ENCODE measurements at regions not wholly inside any gene's neighbourhood (a gene's known extent, or its start where the extent isn't known, plus 50 kb on each side); places are given as distances from the start of the nearest gene placed in this dataset.
A peak's percentile ranks its signal among the peaks of the same experiment; 100 is the strongest.

DNA sequence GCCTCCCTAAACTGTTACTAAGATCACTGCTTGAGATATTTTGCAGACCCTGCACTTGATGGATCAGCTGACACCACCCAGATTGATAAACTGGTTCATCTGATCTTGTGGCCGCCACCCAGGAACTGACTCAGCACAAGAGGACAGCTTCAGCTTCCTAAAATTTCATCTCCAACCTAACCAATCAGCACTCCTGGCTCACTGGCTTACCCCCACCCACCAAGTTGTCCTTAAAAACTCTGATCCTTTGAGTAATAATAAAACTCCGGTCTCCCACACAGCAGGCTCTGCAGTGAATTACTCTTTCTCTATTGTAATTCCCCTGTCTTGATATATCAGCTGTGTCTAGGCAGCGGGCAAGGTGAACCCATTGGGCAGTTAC is 174.8 kb downstream of the UTP18 start:
- Histone ChIP-seq H3K27ac (ENCODE audit: low read length) (no peak overlapping the region), H3K9me3 (ENCODE audit: control insufficient read depth, low read depth, low read length) (no peaks in the 10 kb centered on the region), H3K27me3 (ENCODE audit: control insufficient read depth, insufficient read depth, low read length) (no peaks in the 10 kb centered on the region), H3K4me1 (ENCODE audit: control insufficient read depth, insufficient read depth, low read length) (no peaks in the 10 kb centered on the region), H3K36me3 (ENCODE audit: control insufficient read depth, insufficient read depth, low read length) (no peaks in the 10 kb centered on the region), H3K4me3 (ENCODE audit: low read length) (no peak overlapping the region)
- DNase-seq: no peak
- no CpG with 5 or more reads among the region's 3 CpGs for WGBS (ENCODE audit: insufficient coverage, low lambda C conversion rate)

DNA sequence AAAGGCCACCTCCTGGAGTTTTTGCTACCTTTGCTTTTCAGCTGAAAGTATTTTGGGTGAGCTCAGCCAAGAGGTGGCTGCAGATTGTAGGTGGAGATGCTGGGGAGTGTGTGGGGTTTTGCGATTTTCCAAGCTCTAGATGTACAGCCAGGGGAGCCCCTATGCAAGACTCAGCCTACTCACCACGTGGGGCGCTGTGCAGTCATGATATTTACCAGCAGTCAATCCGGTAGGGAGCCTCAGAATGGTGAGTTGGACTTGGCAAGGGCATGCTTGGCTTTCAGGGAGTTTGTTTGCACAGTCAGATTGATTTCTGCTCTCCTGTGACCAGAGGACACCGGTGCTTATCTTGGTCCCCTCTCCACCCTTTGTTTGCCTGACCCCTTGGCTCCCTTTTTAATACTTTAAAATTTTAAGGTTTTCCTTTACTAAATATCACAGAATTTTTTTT is 175.3 kb downstream of the UTP18 start:
- peak; percentile 38 to 54 for DNase-seq
- Histone ChIP-seq H3K27me3 (ENCODE audit: control insufficient read depth, insufficient read depth, low read length) (no peaks in the 10 kb centered on the region), H3K36me3 (ENCODE audit: control insufficient read depth, insufficient read depth, low read length) (no peaks in the 10 kb centered on the region), H3K4me1 (ENCODE audit: control insufficient read depth, insufficient read depth, low read length) (no peaks in the 10 kb centered on the region), H3K9me3 (ENCODE audit: control insufficient read depth, low read depth, low read length) (no peaks in the 10 kb centered on the region), H3K27ac (ENCODE audit: low read length) (no peak overlapping the region), H3K4me3 (ENCODE audit: low read length) (no peak overlapping the region)
- 20% methylated on average over 1 of the region's 5 CpGs for WGBS (ENCODE audit: insufficient coverage, low lambda C conversion rate)

DNA sequence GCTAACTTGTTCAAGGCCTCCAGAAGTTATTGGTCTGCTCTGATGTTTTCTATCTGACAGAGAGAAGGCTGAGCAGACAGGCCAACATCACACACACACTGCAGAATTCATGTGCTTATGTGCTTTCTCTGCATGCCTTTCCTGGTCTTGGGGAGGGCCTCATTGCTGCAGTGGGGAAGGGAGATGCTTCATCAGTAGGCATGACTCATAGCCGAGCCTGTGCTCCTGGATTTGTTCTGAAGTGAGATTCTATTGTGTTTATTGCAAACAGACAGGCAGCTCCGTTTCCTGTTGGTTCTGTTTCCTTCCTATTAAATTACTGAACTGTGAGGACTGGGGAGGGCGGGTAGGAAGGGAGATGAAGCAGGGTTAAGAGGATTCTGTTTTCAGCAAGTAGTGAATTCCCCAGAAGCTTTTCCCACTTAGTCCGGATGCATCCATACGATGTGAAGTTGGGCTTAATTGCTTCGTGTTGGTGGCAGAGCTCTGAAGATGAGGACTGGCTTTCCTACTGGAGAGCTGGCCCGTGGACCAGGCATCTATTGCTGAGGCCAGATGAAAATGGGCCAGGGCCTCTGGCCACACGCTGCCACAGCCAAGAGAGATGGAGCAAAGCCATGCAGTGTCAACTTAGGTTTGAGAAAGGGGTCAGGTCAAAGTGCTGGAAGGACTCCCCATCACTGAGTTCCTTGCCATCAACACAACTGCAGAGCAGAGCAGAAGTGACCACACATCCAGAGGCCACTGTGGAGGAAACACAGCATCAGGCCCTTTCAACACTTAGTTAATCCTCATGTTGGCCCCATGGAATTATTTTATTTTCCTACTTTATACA is 179.3 kb downstream of the UTP18 start:
- peak in 1 of 2 donors; percentile 20 for DNase-seq
- WGBS (ENCODE audit: insufficient coverage, low lambda C conversion rate): 80% methylated on average over 1 of the region's 8 CpGs

DNA sequence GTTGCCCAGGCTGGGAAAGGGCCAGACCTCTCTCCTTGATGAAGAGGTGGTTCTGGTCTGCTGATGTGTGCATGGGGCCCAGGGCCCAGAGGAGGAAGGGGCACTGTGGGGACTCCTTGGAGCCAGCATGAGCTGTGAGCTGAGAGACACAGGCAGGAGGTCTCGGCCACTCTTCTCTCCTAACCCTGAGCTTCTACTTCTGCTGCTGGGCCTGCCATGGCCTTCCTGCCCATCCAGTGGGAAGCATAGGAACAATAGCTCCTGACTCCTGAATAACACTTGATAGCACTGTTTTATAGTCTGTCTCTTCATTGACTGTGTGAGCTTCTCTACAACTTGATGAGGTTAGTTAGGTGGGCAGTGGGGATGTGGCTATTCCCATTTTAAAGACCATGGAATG is 181.1 kb downstream of the UTP18 start:
- Histone ChIP-seq H3K4me1 (ENCODE audit: control insufficient read depth, insufficient read depth, low read length) (peaks cover 3% of the 10 kb centered on the region), H3K27me3 (ENCODE audit: control insufficient read depth, insufficient read depth, low read length) (no peaks in the 10 kb centered on the region), H3K9me3 (ENCODE audit: control insufficient read depth, low read depth, low read length) (no peaks in the 10 kb centered on the region), H3K36me3 (ENCODE audit: control insufficient read depth, insufficient read depth, low read length) (no peaks in the 10 kb centered on the region), H3K27ac (ENCODE audit: low read length) (no peak overlapping the region), H3K4me3 (ENCODE audit: low read length) (no peak overlapping the region)
- no peak for DNase-seq
- WGBS (ENCODE audit: insufficient coverage, low lambda C conversion rate): no CpG with 5 or more reads among the region's 1 CpG

More for the DNA sequence above, 179.3 kb downstream of the UTP18 start:
- H3K4me3 ChIP-seq (ENCODE audit: low read length): no peak overlapping the region
- H3K36me3 ChIP-seq (ENCODE audit: control insufficient read depth, insufficient read depth, low read length): no peaks in the 10 kb centered on the region
- H3K4me1 ChIP-seq (ENCODE audit: control insufficient read depth, insufficient read depth, low read length): peaks cover 3% of the 10 kb centered on the region
- no peak overlapping the region for H3K27ac ChIP-seq (ENCODE audit: low read length)
- H3K27me3 ChIP-seq (ENCODE audit: control insufficient read depth, insufficient read depth, low read length): no peaks in the 10 kb centered on the region
- H3K9me3 ChIP-seq (ENCODE audit: control insufficient read depth, low read depth, low read length): no peaks in the 10 kb centered on the region

DNA sequence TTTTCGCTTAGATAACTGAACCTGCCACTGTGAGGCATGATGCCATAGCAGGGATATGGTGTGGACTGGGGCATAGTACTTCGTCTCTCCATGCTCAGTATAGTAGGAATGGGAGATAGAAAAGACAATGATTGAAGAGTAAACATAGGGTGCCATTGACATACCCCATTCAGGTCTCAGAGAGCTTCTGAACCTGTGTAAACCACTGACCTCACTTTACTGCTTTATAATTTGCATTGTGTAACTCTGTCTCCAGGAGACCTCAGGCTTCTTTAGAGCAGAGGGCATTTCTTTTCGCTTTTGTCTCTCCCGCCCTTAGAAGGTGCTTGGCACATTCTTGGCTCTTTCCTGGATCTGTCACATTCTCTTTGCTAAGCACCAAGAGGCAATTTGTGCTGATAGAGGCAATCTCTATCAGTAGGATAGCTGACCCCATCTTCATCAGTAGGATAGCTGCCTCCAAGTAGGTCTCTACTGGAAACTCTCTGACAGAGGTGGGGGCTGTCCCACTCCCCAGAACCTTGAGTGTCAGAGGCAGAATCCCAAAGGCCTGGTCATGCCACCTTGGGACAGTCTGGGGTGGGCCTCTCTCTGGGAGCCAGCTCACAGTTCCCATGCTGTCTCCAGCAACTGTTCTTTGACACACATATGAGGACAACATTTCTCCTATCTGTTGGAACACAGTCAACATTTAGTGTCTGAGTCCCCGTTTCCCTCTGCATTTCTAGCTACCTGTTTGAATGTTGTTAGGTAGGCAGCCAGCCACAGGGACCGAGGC is 181.9 kb downstream of the UTP18 start:
- peak in 1 of 2 donors; percentile 51 for DNase-seq
- Histone ChIP-seq H3K4me3 (ENCODE audit: low read length) (no peak overlapping the region), H3K27me3 (ENCODE audit: control insufficient read depth, insufficient read depth, low read length) (no peaks in the 10 kb centered on the region), H3K27ac (ENCODE audit: low read length) (no peak overlapping the region), H3K9me3 (ENCODE audit: control insufficient read depth, low read depth, low read length) (no peaks in the 10 kb centered on the region), H3K36me3 (ENCODE audit: control insufficient read depth, insufficient read depth, low read length) (no peaks in the 10 kb centered on the region), H3K4me1 (ENCODE audit: control insufficient read depth, insufficient read depth, low read length) (peaks cover 3% of the 10 kb centered on the region)
- WGBS (ENCODE audit: insufficient coverage, low lambda C conversion rate): no CpG with 5 or more reads among the region's 6 CpGs

DNA sequence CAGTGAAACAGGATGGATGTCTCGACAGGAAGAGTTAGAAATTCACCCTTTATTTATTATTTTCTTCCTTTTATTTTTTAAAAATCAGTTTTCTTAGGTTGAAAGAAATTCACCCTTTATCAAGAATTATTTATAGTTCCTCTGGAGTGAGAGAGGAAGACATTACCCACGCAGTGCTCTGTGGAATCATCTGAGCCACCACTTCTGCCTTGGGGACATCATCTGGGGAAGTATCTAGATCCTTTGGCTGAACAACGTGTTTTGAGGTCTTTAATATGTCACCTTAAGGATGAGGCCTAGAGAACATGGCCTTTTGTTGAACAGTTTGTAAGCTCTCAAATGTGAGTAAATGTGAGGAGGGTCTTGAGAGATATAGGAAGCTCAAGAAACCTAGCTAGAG is 183.3 kb downstream of the UTP18 start:
- no peaks in the 10 kb centered on the region for H3K9me3 ChIP-seq (ENCODE audit: control insufficient read depth, low read depth, low read length)
- H3K36me3 ChIP-seq (ENCODE audit: control insufficient read depth, insufficient read depth, low read length): no peaks in the 10 kb centered on the region
- H3K4me3 ChIP-seq (ENCODE audit: low read length): no peak overlapping the region
- no peak for DNase-seq
- WGBS (ENCODE audit: insufficient coverage, low lambda C conversion rate): 100% methylated on average over 1 of the region's 3 CpGs
- peaks cover 3% of the 10 kb centered on the region for H3K4me1 ChIP-seq (ENCODE audit: control insufficient read depth, insufficient read depth, low read length)
- H3K27me3 ChIP-seq (ENCODE audit: control insufficient read depth, insufficient read depth, low read length): no peaks in the 10 kb centered on the region
- H3K27ac ChIP-seq (ENCODE audit: low read length): no peak overlapping the region

DNA sequence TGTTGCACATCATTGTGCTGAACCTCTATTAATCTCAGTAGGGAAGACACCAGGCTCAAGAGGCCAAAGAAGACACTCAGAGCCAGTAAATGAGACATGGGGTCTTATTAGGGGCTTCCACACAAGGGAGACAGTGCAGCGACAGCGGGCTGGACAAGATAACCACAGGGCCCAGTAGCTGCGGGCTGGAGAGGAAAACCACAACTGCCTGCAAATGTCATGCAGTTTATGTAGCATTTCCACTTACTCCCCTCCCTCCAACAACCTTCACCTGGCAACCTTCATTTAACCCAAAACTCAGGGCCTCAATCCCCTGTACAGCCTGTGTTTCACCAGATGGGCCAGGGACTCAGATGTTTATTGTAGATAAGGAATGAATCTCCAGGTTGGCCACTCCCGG is 185.6 kb downstream of the UTP18 start:
- H3K4me1 ChIP-seq (ENCODE audit: control insufficient read depth, insufficient read depth, low read length): peaks cover 3% of the 10 kb centered on the region
- no peaks in the 10 kb centered on the region for H3K36me3 ChIP-seq (ENCODE audit: control insufficient read depth, insufficient read depth, low read length)
- H3K9me3 ChIP-seq (ENCODE audit: control insufficient read depth, low read depth, low read length): no peaks in the 10 kb centered on the region
- no CpG with 5 or more reads among the region's 4 CpGs for WGBS (ENCODE audit: insufficient coverage, low lambda C conversion rate)
- H3K4me3 ChIP-seq (ENCODE audit: low read length): no peak overlapping the region
- H3K27ac ChIP-seq (ENCODE audit: low read length): no peak overlapping the region
- DNase-seq: no peak
- H3K27me3 ChIP-seq (ENCODE audit: control insufficient read depth, insufficient read depth, low read length): no peaks in the 10 kb centered on the region

DNA sequence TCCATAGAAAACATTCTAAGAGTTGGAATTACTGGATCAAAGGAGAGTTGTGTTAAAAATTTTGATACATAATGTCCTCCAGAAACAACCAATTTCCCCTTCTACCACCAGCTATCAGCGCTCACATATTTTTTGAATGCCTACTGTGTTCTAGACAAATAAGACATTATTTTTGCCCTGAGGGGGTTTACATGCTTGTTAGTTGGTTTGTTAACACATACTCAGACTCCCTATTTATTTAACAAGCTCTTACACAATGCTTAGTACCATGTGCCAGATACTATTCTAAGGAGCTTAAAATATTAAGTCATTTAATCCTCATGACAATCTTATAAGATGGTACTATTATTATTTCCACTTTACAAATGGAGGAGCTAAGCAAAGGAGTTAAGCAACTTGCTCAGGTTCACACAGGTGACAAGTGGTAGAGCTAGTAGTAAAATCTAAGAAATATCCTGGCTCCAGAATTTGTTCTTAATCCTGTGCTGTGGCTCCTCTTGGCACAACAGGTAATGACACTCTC is 194.2 kb downstream of the UTP18 start:
- no peaks in the 10 kb centered on the region for H3K4me1 ChIP-seq (ENCODE audit: control insufficient read depth, insufficient read depth, low read length)
- no peaks in the 10 kb centered on the region for H3K27me3 ChIP-seq (ENCODE audit: control insufficient read depth, insufficient read depth, low read length)
- no CpG with 5 or more reads among the region's 1 CpG for WGBS (ENCODE audit: insufficient coverage, low lambda C conversion rate)
- no peak overlapping the region for H3K4me3 ChIP-seq (ENCODE audit: low read length)
- H3K9me3 ChIP-seq (ENCODE audit: control insufficient read depth, low read depth, low read length): no peaks in the 10 kb centered on the region
- DNase-seq: no peak
- H3K27ac ChIP-seq (ENCODE audit: low read length): no peak overlapping the region
- no peaks in the 10 kb centered on the region for H3K36me3 ChIP-seq (ENCODE audit: control insufficient read depth, insufficient read depth, low read length)

DNA sequence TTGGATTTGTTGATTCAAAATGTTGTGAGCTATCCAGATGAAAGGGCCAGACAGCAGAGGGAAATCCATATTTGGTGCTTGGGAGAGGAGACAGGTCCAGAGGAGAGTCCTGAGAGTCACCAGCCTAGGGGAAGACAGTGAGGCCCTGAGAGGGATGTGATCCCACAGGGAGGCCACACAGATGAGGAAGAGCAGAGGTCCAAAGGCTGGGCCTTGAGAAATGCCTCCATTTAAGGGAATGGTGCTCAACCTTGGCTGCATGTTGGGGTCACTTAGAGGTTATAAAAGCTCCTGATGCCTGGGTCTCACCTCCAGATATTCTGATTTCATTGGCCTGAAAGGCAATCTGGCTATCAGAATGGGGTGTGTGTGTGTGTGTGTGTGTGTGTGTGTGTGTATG is 194.9 kb downstream of the UTP18 start:
- Histone ChIP-seq H3K4me1 (ENCODE audit: control insufficient read depth, insufficient read depth, low read length) (no peaks in the 10 kb centered on the region), H3K4me3 (ENCODE audit: low read length) (no peak overlapping the region), H3K27ac (ENCODE audit: low read length) (no peak overlapping the region), H3K36me3 (ENCODE audit: control insufficient read depth, insufficient read depth, low read length) (no peaks in the 10 kb centered on the region), H3K9me3 (ENCODE audit: control insufficient read depth, low read depth, low read length) (no peaks in the 10 kb centered on the region), H3K27me3 (ENCODE audit: control insufficient read depth, insufficient read depth, low read length) (no peaks in the 10 kb centered on the region)
- no peak for DNase-seq

DNA sequence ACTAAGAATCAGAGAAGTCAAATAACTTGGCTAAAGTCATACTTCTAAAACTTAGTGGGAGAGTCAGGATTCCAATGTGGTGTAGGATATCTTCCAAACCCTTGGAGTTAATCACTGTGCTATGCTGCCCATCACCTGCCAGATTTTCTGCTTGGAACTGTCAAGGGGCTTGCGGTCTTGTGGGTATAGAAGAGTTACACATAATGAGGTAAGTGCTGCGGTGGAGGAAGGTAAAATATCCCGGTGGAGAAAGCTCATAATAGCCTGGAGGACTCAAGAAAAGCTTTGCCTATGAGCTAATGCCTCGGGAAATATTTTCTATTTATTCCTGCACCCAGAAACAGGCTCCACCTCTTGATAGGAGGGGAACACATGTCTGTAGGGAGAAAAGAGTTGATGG is 195.6 kb downstream of the UTP18 start:
- no peaks in the 10 kb centered on the region for H3K27me3 ChIP-seq (ENCODE audit: control insufficient read depth, insufficient read depth, low read length)
- no CpG with 5 or more reads among the region's 4 CpGs for WGBS (ENCODE audit: insufficient coverage, low lambda C conversion rate)
- DNase-seq: no peak

More for the DNA sequence above, 195.6 kb downstream of the UTP18 start:
- Histone ChIP-seq H3K27ac (ENCODE audit: low read length) (no peak overlapping the region), H3K4me3 (ENCODE audit: low read length) (no peak overlapping the region), H3K36me3 (ENCODE audit: control insufficient read depth, insufficient read depth, low read length) (no peaks in the 10 kb centered on the region), H3K9me3 (ENCODE audit: control insufficient read depth, low read depth, low read length) (no peaks in the 10 kb centered on the region), H3K4me1 (ENCODE audit: control insufficient read depth, insufficient read depth, low read length) (no peaks in the 10 kb centered on the region)

Data from large intestine (tissue), 3 donors.